DND-41 (cell line): ENCODE measurements at regions not wholly inside any gene's neighbourhood (a gene's known extent, or its start where the extent isn't known, plus 50 kb on each side); places are given as distances from the start of the nearest gene placed in this dataset.

Experiments used
- ATAC-seq: fragments of 200-7000 bp; cut with Tn5 transposase; 3 replicates; pipeline ENCODE4 v1.9.1; 2021; ENCODE audit warnings: low read depth; ENCODE audit not compliant: insufficient read depth
- DNase-seq: peaks from one replicate; pipeline ENCODE4 v3.0.0-alpha.2; 2020
- H2AFZ ChIP-seq: 2 replicates; pipeline ENCODE4 v1.6.0; 2012; ENCODE audit warnings: low read depth, low read length
- H3K27ac ChIP-seq: 2 replicates; pipeline ENCODE4 v1.5.1; 2012; ENCODE audit warnings: low read length, inconsistent platforms
- H3K27me3 ChIP-seq: fragments of 200-600 bp; sonication (generic); 2 replicates; pipeline ENCODE4 v1.6.0; 2012; ENCODE audit warnings: low read length, mild to moderate bottlenecking, inconsistent platforms; ENCODE audit not compliant: insufficient read depth, poor library complexity
- H3K36me3 ChIP-seq: 2 replicates; pipeline ENCODE4 v1.5.1; 2012; ENCODE audit warnings: low read length, inconsistent platforms; ENCODE audit not compliant: insufficient read depth
- H3K4me1 ChIP-seq: 2 replicates; pipeline ENCODE4 v1.5.1; 2012; ENCODE audit warnings: mild to moderate bottlenecking, low read length; ENCODE audit not compliant: insufficient read depth
- H3K4me2 ChIP-seq: 2 replicates; pipeline ENCODE4 v1.6.0; 2012; ENCODE audit warnings: mild to moderate bottlenecking, moderate library complexity, low read length, inconsistent platforms; ENCODE audit not compliant: insufficient read depth
- H3K4me3 ChIP-seq, 2 experiments: fragments of 200-600 bp in 1 of 2; shearing (Covaris generic) in 1 of 2; 2 replicates each; pipeline ENCODE4 v1.5.1; 2012 to 2016; ENCODE audit warnings: inconsistent platforms in 2 of 2, low read length in 2 of 2, mild to moderate bottlenecking in 2 of 2, low read depth in 1 of 2, moderate library complexity in 1 of 2
- H3K79me2 ChIP-seq: 2 replicates; pipeline ENCODE4 v1.6.0; 2012; ENCODE audit warnings: low read length, inconsistent platforms; ENCODE audit not compliant: insufficient read depth
- H3K9ac ChIP-seq: 2 replicates; pipeline ENCODE4 v1.6.0; 2012; ENCODE audit warnings: low read depth, mild to moderate bottlenecking, inconsistent platforms, low read length, moderate library complexity
- H3K9me3 ChIP-seq: 2 replicates; pipeline ENCODE4 v1.5.1; 2012; ENCODE audit warnings: low read length, moderate library complexity, mild to moderate bottlenecking, inconsistent platforms; ENCODE audit not compliant: insufficient read depth, severe bottlenecking
- H4K20me1 ChIP-seq: 2 replicates; pipeline ENCODE4 v1.6.0; 2012; ENCODE audit warnings: low read length; ENCODE audit not compliant: insufficient read depth
- CTCF ChIP-seq: IDR thresholded peaks from 2 replicates; pipeline ENCODE4 v1.5.1; 2012; ENCODE audit warnings: borderline replicate concordance, low read length, moderate library complexity, mild to moderate bottlenecking; ENCODE audit not compliant: poor library complexity, severe bottlenecking; ENCODE audit errors: extremely low read depth
- EZH2 ChIP-seq: IDR thresholded peaks from 3 replicates; pipeline ENCODE4 v1.6.1; 2012; ENCODE audit warnings: borderline replicate concordance, low read depth, mild to moderate bottlenecking, moderate library complexity, low read length, inconsistent platforms; ENCODE audit not compliant: severe bottlenecking

DNA sequence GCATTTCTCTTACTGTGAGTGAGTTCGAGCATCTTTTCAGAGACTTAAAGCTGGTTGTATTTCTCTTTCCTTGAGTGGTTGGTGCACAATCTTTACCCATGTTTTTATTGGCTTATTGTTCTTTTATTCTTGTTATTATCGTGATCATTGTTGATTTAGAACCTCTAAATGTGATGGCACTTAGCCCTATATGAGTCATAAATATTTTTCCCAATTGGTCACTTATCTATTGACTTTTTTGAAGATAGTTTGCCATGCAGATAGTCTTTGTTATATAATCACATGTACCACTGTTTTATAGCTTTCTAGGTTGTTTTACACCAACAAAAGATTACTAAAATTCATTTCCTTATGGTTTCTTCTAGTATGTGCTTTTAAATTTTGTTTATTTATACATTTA, 70.6 kb upstream of the KCNK12 start:
- no peaks in the 10 kb centered on the region for H4K20me1 ChIP-seq
- H3K27ac ChIP-seq, result no peak overlapping the region
- no peaks in the 10 kb centered on the region for H3K9me3 ChIP-seq
- no peaks in the 10 kb centered on the region for H3K4me1 ChIP-seq
- ATAC-seq, result no peak
- no peak overlapping the region for H3K4me2 ChIP-seq
- H3K4me3 ChIP-seq, result no peak overlapping the region
- no peak overlapping the region for H2AFZ ChIP-seq
- no peak overlapping the region for H3K9ac ChIP-seq
- no peaks in the 10 kb centered on the region for H3K36me3 ChIP-seq
- H3K79me2 ChIP-seq, result no peaks in the 10 kb centered on the region
- no peak for TF ChIP-seq EZH2
- TF ChIP-seq CTCF, result no peak
- no peaks in the 10 kb centered on the region for H3K27me3 ChIP-seq
- DNase-seq, result no peak

DNA sequence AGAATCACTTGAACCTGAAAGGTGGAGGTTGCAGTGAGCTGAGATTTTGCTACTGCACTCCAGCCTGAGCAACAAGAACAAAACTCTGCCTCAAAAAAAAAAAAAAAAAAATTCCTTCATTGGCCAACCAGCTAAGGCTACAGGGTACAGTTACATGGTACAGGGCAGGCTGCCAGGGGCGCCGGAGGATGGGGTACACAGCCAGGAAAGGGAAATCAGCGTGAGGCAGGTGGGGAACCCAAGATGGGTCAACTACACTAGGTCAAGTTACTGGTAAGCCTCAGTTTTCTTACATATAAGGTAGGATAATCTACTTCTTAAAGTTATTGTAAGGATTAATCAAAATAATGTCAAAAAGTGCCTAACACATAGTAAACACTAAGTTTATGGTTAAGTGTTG, 69.6 kb upstream of the KCNK12 start:
- no peak overlapping the region for H3K27ac ChIP-seq
- no peaks in the 10 kb centered on the region for H3K4me1 ChIP-seq
- DNase-seq, result no peak
- no peaks in the 10 kb centered on the region for H3K27me3 ChIP-seq
- H2AFZ ChIP-seq, result no peak overlapping the region
- H3K79me2 ChIP-seq, result no peaks in the 10 kb centered on the region
- no peak for TF ChIP-seq CTCF
- TF ChIP-seq EZH2, result no peak
- H3K4me3 ChIP-seq, result no peak overlapping the region
- no peaks in the 10 kb centered on the region for H3K36me3 ChIP-seq
- no peak for ATAC-seq
- no peaks in the 10 kb centered on the region for H4K20me1 ChIP-seq
- H3K9me3 ChIP-seq, result no peaks in the 10 kb centered on the region
- no peak overlapping the region for H3K9ac ChIP-seq
- H3K4me2 ChIP-seq, result no peak overlapping the region

GRCh38 chr2:47639467-47639866, 68.7 kb upstream of the KCNK12 start:
- H2AFZ ChIP-seq, result no peak overlapping the region
- no peak for DNase-seq
- no peaks in the 10 kb centered on the region for H3K9me3 ChIP-seq

More at GRCh38 chr2:47639467-47639866, 68.7 kb upstream of the KCNK12 start:
- Histone ChIP-seq H3K36me3 (no peaks in the 10 kb centered on the region), H3K27me3 (no peaks in the 10 kb centered on the region), H3K4me3 (no peak overlapping the region), H3K4me1 (no peaks in the 10 kb centered on the region), H3K9ac (no peak overlapping the region), H3K4me2 (no peak overlapping the region), H4K20me1 (no peaks in the 10 kb centered on the region), H3K79me2 (no peaks in the 10 kb centered on the region), H3K27ac (no peak overlapping the region)
- no peak for ATAC-seq
- TF ChIP-seq CTCF (no peak), EZH2 (no peak)
